ENCODE measurements at regions not wholly inside any gene's neighbourhood (a gene's known extent, or its start where the extent isn't known, plus 50 kb on each side); places are given as distances from the start of the nearest gene placed in this dataset.
"Not testable (repeated sequence)": the region's sequence is repeated elsewhere in the genome, so short reads cannot be mapped to it uniquely, and the experiment has no call there.

GRCh38 chr7:112959276-112959675, 127.4 kb downstream of the GPR85 start:
- POLR2A ChIA-PET: no interaction called here
- Histone ChIP-seq H3K4me3 (ENCODE audit: control insufficient read depth in 1 of 7, extremely low read depth in 1 of 7, insufficient read depth in 4 of 7, low read depth in 2 of 7, low read length in 6 of 7) (no peak overlapping the region), H3K4me1 (ENCODE audit: control extremely low read depth in 1 of 4, control insufficient read depth in 4 of 4, insufficient read depth in 4 of 4, low read length in 3 of 4) (no peaks in the 10 kb centered on the region), H3K27ac (ENCODE audit: insufficient read depth in 1 of 2, low read depth in 1 of 2, low read length in 2 of 2, poor library complexity in 1 of 2, severe bottlenecking in 2 of 2) (no peak overlapping the region), H3K36me3 (ENCODE audit: control insufficient read depth in 4 of 4, insufficient read depth in 4 of 4, low read length in 3 of 4) (no peaks in the 10 kb centered on the region), H3K9me3 (ENCODE audit: control extremely low read depth in 1 of 5, control insufficient read depth in 4 of 5, insufficient read depth in 2 of 5, low read depth in 1 of 5, low read length in 4 of 5) (no peaks in the 10 kb centered on the region), H3K27me3 (replicated peaks in 2 of 5; ENCODE audit: control insufficient read depth in 4 of 5, insufficient read depth in 5 of 5, low read length in 4 of 5) (peaks cover 0 to 3% (median 0%) of the 10 kb centered on the region in 5 experiments)
- DNase-seq: no peak
- CTCF ChIA-PET: no interaction called here

DNA sequence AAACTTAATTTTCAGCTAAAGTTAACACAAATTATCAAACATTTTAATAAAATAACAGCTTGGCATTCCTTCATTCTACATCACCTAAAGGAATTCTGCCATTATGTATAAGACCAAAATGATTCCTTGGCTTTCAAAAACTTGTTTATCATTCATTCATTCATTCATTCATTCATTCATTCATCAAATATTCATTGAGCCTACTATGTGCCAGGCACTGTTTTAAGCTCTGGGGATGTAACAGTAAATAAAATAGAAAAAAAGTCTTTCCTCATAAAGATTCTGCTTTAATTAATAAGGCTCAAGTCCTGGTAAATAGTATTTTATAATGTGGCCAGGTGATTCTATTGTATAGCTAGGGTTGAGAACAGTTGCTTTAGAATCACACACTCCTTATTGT, 127.9 kb downstream of the GPR85 start:
- peaks cover 0 to 2% (median 0%) of the 10 kb centered on the region in 5 experiments for H3K27me3 ChIP-seq (replicated peaks in 2 of 5; ENCODE audit: control insufficient read depth in 4 of 5, insufficient read depth in 5 of 5, low read length in 4 of 5)
- H3K9me3 ChIP-seq (ENCODE audit: control extremely low read depth in 1 of 5, control insufficient read depth in 4 of 5, insufficient read depth in 2 of 5, low read depth in 1 of 5, low read length in 4 of 5): no peaks in the 10 kb centered on the region
- no peak overlapping the region for H3K4me3 ChIP-seq (ENCODE audit: control insufficient read depth in 1 of 7, extremely low read depth in 1 of 7, insufficient read depth in 4 of 7, low read depth in 2 of 7, low read length in 6 of 7)
- no peaks in the 10 kb centered on the region for H3K36me3 ChIP-seq (ENCODE audit: control insufficient read depth in 4 of 4, insufficient read depth in 4 of 4, low read length in 3 of 4)
- DNase-seq: no peak
- no peaks in the 10 kb centered on the region for H3K4me1 ChIP-seq (ENCODE audit: control extremely low read depth in 1 of 4, control insufficient read depth in 4 of 4, insufficient read depth in 4 of 4, low read length in 3 of 4)
- ChIA-PET CTCF (no interaction called here), POLR2A (no interaction called here)
- no peak overlapping the region for H3K27ac ChIP-seq (ENCODE audit: insufficient read depth in 1 of 2, low read depth in 1 of 2, low read length in 2 of 2, poor library complexity in 1 of 2, severe bottlenecking in 2 of 2)

- Histone ChIP-seq H3K4me1 (ENCODE audit: control extremely low read depth in 1 of 4, control insufficient read depth in 4 of 4, insufficient read depth in 4 of 4, low read length in 3 of 4) (no peaks in the 10 kb centered on the region), H3K4me3 (ENCODE audit: control insufficient read depth in 1 of 7, extremely low read depth in 1 of 7, insufficient read depth in 4 of 7, low read depth in 2 of 7, low read length in 6 of 7) (no peak overlapping the region), H3K9me3 (ENCODE audit: control extremely low read depth in 1 of 5, control insufficient read depth in 4 of 5, insufficient read depth in 2 of 5, low read depth in 1 of 5, low read length in 4 of 5) (no peaks in the 10 kb centered on the region), H3K27me3 (replicated peaks in 2 of 5; ENCODE audit: control insufficient read depth in 4 of 5, insufficient read depth in 5 of 5, low read length in 4 of 5) (peaks cover 0 to 2% (median 0%) of the 10 kb centered on the region in 5 experiments), H3K27ac (ENCODE audit: insufficient read depth in 1 of 2, low read depth in 1 of 2, low read length in 2 of 2, poor library complexity in 1 of 2, severe bottlenecking in 2 of 2) (no peak overlapping the region), H3K36me3 (ENCODE audit: control insufficient read depth in 4 of 4, insufficient read depth in 4 of 4, low read length in 3 of 4) (no peaks in the 10 kb centered on the region)
- POLR2A ChIA-PET: no interaction called here
- CTCF ChIA-PET: no interaction called here
- no peak for DNase-seq
These were observed 128.7 kb downstream of the GPR85 start for GRCh38 chr7:112957901-112958300.

DNA sequence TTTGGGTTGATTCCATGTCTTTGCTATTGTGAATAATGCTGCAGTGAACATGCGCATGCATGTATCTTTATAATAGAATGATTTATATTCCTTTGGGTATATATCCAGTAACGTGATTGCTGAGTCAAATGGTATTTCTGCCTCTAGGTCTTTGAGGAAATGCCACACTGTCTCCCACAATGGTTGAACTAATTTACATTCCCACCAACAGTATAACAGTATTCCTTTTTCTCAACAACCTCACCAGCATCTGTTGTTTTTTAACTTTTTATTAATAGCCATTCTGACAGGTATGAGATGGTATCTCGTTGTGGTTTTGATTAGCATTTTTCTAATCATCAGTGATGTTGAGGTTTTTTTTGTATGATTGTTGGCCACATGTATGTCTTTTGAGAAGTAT, 133.6 kb downstream of the GPR85 start:
- H3K9me3 ChIP-seq (ENCODE audit: control extremely low read depth in 1 of 5, control insufficient read depth in 4 of 5, insufficient read depth in 2 of 5, low read depth in 1 of 5, low read length in 4 of 5); DNase-seq; H3K36me3 ChIP-seq (ENCODE audit: control insufficient read depth in 4 of 4, insufficient read depth in 4 of 4, low read length in 3 of 4); H3K27me3 ChIP-seq (replicated peaks in 2 of 5; ENCODE audit: control insufficient read depth in 4 of 5, insufficient read depth in 5 of 5, low read length in 4 of 5); H3K4me1 ChIP-seq (ENCODE audit: control extremely low read depth in 1 of 4, control insufficient read depth in 4 of 4, insufficient read depth in 4 of 4, low read length in 3 of 4); POLR2A ChIA-PET; H3K4me3 ChIP-seq (ENCODE audit: control insufficient read depth in 1 of 7, extremely low read depth in 1 of 7, insufficient read depth in 4 of 7, low read depth in 2 of 7, low read length in 6 of 7); CTCF ChIA-PET; H3K27ac ChIP-seq (ENCODE audit: insufficient read depth in 1 of 2, low read depth in 1 of 2, low read length in 2 of 2, poor library complexity in 1 of 2, severe bottlenecking in 2 of 2): not testable (repeated sequence)
- WGBS (ENCODE audit: insufficient coverage): 70% methylated on average over 2 of the region's 3 CpGs

- POLR2A ChIA-PET: no interaction called here
- no peaks in the 10 kb centered on the region for H3K4me1 ChIP-seq (ENCODE audit: control extremely low read depth in 1 of 4, control insufficient read depth in 4 of 4, insufficient read depth in 4 of 4, low read length in 3 of 4)
These were observed 135.6 kb downstream of the GPR85 start for GRCh38 chr7:112951070-112951469.

DNA sequence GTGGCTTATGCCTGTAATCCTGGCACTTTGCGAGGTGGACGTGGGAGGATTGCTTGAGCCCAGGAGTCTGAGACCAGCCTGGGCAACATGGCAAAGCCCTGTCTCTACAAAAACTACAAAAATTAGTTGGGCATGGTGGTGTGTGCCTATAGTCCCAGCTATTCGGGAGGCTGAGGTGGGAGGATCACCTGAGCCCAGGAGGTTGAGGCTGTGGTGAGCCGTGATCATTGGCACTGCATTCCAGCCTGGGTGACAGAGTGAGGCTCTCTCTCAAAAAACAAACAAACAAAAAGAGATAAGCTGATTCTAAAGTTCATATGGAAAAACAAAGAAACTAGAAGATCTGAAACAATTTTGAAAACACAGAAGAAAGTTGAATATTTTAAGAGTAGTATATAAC, 136.9 kb downstream of the GPR85 start:
- H3K4me1 ChIP-seq (ENCODE audit: control extremely low read depth in 1 of 4, control insufficient read depth in 4 of 4, insufficient read depth in 4 of 4, low read length in 3 of 4); H3K4me3 ChIP-seq (ENCODE audit: control insufficient read depth in 1 of 7, extremely low read depth in 1 of 7, insufficient read depth in 4 of 7, low read depth in 2 of 7, low read length in 6 of 7); DNase-seq; H3K27me3 ChIP-seq (replicated peaks in 2 of 5; ENCODE audit: control insufficient read depth in 4 of 5, insufficient read depth in 5 of 5, low read length in 4 of 5); H3K9me3 ChIP-seq (ENCODE audit: control extremely low read depth in 1 of 5, control insufficient read depth in 4 of 5, insufficient read depth in 2 of 5, low read depth in 1 of 5, low read length in 4 of 5); POLR2A ChIA-PET; H3K27ac ChIP-seq (ENCODE audit: insufficient read depth in 1 of 2, low read depth in 1 of 2, low read length in 2 of 2, poor library complexity in 1 of 2, severe bottlenecking in 2 of 2); H3K36me3 ChIP-seq (ENCODE audit: control insufficient read depth in 4 of 4, insufficient read depth in 4 of 4, low read length in 3 of 4): not testable (repeated sequence)
- WGBS (ENCODE audit: insufficient coverage): 50% methylated on average over 2 of the region's 4 CpGs
- CTCF ChIA-PET: interaction anchor here (0.6 kb wide), 1 partner anchor 1190 kb away, joined by 4 read pairs; no protein-coding TSS in a partner anchor

More at GRCh38 chr7:112951070-112951469, 135.6 kb downstream of the GPR85 start:
- no peaks in the 10 kb centered on the region for H3K36me3 ChIP-seq (ENCODE audit: control insufficient read depth in 4 of 4, insufficient read depth in 4 of 4, low read length in 3 of 4)
- no peaks in the 10 kb centered on the region for H3K9me3 ChIP-seq (ENCODE audit: control extremely low read depth in 1 of 5, control insufficient read depth in 4 of 5, insufficient read depth in 2 of 5, low read depth in 1 of 5, low read length in 4 of 5)
- WGBS (ENCODE audit: insufficient coverage): 93% methylated on average over 2 of the region's 4 CpGs
- H3K27ac ChIP-seq (ENCODE audit: insufficient read depth in 1 of 2, low read depth in 1 of 2, low read length in 2 of 2, poor library complexity in 1 of 2, severe bottlenecking in 2 of 2): no peak overlapping the region
- no peak for DNase-seq
- peaks cover 0 to 4% (median 0%) of the 10 kb centered on the region in 5 experiments for H3K27me3 ChIP-seq (replicated peaks in 2 of 5; ENCODE audit: control insufficient read depth in 4 of 5, insufficient read depth in 5 of 5, low read length in 4 of 5)
- CTCF ChIA-PET: no interaction called here
- no peak overlapping the region for H3K4me3 ChIP-seq (ENCODE audit: control insufficient read depth in 1 of 7, extremely low read depth in 1 of 7, insufficient read depth in 4 of 7, low read depth in 2 of 7, low read length in 6 of 7)

DNA sequence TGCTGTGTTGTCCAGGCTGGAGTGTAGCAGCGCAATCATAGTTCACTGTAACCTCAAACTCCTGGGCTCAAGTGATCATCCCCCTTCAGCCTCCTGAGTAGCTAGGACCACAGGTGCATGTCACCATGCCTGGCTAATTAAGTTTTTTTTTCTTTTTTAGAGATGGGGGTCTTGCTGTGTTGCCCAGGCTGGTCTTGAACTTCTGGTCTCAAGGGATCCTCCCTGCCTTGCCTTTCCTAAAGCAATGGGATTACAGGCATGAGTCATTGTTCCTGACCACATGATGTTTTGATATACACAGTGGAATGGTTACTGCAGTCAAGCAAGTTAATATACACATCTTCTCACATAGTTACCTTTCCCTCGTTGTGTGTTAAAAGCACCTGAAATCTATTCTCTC, 140.3 kb downstream of the GPR85 start:
- 100% methylated on average over 2 of the region's 2 CpGs for WGBS (ENCODE audit: insufficient coverage)
- no peaks in the 10 kb centered on the region for H3K9me3 ChIP-seq (ENCODE audit: control extremely low read depth in 1 of 5, control insufficient read depth in 4 of 5, insufficient read depth in 2 of 5, low read depth in 1 of 5, low read length in 4 of 5)
- H3K36me3 ChIP-seq (ENCODE audit: control insufficient read depth in 4 of 4, insufficient read depth in 4 of 4, low read length in 3 of 4): no peaks in the 10 kb centered on the region
- no peak for DNase-seq
- ChIA-PET CTCF (no interaction called here), POLR2A (no interaction called here)
- H3K27me3 ChIP-seq (replicated peaks in 2 of 5; ENCODE audit: control insufficient read depth in 4 of 5, insufficient read depth in 5 of 5, low read length in 4 of 5): peaks cover 0 to 10% (median 4%) of the 10 kb centered on the region in 5 experiments
- no peaks in the 10 kb centered on the region for H3K4me1 ChIP-seq (ENCODE audit: control extremely low read depth in 1 of 4, control insufficient read depth in 4 of 4, insufficient read depth in 4 of 4, low read length in 3 of 4)
- no peak overlapping the region for H3K27ac ChIP-seq (ENCODE audit: insufficient read depth in 1 of 2, low read depth in 1 of 2, low read length in 2 of 2, poor library complexity in 1 of 2, severe bottlenecking in 2 of 2)
- H3K4me3 ChIP-seq (ENCODE audit: control insufficient read depth in 1 of 7, extremely low read depth in 1 of 7, insufficient read depth in 4 of 7, low read depth in 2 of 7, low read length in 6 of 7): no peak overlapping the region

DNA sequence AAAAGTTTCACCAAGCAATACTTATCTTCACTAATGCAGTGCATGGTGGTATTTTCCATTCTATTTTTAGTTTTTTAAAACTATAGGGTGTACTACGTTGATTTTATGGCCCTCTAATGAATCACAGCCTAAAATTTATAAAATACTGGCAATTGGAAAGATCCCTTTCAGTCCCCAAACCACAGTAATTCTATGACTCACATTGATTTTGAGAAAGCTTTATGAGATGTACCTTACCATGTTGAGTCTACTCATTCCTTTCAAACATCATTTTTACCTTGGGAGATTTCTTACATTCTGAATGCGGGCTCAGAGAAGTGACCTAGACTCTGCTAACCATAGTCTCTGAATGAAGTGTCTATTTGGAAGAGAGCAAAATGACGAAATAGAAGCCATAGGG, 141.6 kb downstream of the GPR85 start:
- H3K27me3 ChIP-seq (replicated peaks in 2 of 5; ENCODE audit: control insufficient read depth in 4 of 5, insufficient read depth in 5 of 5, low read length in 4 of 5): peaks cover 0 to 8% (median 4%) of the 10 kb centered on the region in 5 experiments
- peaks cover 0 to 8% (median 6%) of the 10 kb centered on the region in 4 experiments for H3K4me1 ChIP-seq (ENCODE audit: control extremely low read depth in 1 of 4, control insufficient read depth in 4 of 4, insufficient read depth in 4 of 4, low read length in 3 of 4)
- H3K4me3 ChIP-seq (ENCODE audit: control insufficient read depth in 1 of 7, extremely low read depth in 1 of 7, insufficient read depth in 4 of 7, low read depth in 2 of 7, low read length in 6 of 7): no peak overlapping the region
- no peaks in the 10 kb centered on the region for H3K36me3 ChIP-seq (ENCODE audit: control insufficient read depth in 4 of 4, insufficient read depth in 4 of 4, low read length in 3 of 4)
- WGBS (ENCODE audit: insufficient coverage): 100% methylated on average over 1 of the region's 3 CpGs
- H3K9me3 ChIP-seq (ENCODE audit: control extremely low read depth in 1 of 5, control insufficient read depth in 4 of 5, insufficient read depth in 2 of 5, low read depth in 1 of 5, low read length in 4 of 5): no peaks in the 10 kb centered on the region
- no peak for DNase-seq
- H3K27ac ChIP-seq (ENCODE audit: insufficient read depth in 1 of 2, low read depth in 1 of 2, low read length in 2 of 2, poor library complexity in 1 of 2, severe bottlenecking in 2 of 2): no peak overlapping the region
- CTCF ChIA-PET: no interaction called here
- POLR2A ChIA-PET: no interaction called here

Measured in common myeloid progenitor, CD34-positive (primary cell).